ENCODE measurements at regions not wholly inside any gene's neighbourhood (a gene's known extent, or its start where the extent isn't known, plus 50 kb on each side); places are given as distances from the start of the nearest gene placed in this dataset.

DNA sequence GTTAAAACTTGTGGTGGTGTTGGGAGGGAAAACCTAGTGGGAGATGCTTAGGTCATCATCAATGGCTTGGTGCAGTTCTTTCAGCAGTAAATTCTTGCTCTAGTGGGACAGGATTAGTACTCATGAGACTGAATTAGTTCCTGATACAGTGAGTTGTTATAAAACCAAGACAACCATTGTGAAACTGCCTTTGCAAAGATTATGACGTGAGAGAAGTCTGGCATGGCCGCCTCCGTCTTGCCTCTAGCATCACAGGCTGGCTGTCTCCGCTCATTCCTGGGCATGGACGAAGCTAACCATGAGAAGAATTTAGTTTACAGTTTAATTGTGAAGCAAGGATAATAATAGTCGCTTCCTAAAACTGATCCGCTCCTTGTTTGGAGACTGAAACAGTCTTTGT, 186.4 kb downstream of the KIF20B start:
- DNase-seq = no peak

DNA sequence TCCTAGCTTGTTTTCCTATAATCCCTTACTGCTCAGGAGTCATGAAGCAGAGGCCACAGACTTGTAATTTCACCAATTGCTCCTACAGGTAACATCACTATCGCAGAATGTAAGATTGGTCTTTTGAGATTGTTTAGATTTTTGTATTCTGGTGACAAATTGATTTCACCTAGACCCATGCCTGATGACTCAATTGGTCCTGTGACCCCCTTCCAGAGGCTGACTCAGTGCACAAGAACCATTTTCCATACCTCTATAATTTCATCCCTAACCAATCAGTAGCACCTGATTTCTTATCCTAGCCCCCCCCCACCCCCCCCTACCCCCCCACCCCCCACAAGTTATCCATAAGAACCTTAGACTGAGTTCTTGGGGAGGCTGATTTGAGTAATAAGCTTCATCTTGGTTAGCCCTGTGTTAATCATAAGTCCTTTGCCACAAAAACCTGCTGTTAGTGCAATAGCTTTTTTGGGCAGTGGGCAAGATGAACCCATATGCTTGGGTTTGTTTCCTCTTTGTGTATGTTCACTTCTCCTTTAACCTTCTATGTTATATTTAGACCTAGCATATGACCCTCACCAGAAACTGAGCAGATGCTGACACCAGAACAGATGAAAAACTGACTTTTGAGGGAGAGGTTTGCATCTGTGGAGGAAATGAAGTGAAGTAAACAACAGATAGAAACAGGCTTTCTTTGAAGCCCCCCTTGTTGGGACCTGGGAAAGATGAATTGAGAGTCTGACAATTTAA, 187.1 kb downstream of the KIF20B start:
- DNase-seq = no peak

DNA sequence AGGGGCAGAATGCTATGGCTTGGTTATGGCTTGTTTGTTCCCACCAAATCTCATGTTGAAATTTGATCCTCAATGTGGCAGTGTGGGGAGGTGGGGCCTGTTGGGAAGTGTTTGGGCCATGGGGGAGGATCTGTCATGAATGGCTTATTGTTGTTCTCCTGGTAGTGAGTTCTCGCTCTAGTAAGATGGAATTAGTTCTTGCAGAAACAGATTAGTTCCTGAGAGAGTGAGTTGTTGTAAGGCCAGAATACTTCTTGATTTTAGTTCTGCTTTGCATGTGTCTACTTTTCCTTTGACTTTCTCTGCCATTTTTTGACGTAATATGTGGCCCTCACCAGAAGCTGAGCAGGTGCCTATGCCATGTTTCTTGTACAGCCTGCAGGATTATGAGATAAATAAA, 188.2 kb downstream of the KIF20B start:
- no peak for DNase-seq

DNA sequence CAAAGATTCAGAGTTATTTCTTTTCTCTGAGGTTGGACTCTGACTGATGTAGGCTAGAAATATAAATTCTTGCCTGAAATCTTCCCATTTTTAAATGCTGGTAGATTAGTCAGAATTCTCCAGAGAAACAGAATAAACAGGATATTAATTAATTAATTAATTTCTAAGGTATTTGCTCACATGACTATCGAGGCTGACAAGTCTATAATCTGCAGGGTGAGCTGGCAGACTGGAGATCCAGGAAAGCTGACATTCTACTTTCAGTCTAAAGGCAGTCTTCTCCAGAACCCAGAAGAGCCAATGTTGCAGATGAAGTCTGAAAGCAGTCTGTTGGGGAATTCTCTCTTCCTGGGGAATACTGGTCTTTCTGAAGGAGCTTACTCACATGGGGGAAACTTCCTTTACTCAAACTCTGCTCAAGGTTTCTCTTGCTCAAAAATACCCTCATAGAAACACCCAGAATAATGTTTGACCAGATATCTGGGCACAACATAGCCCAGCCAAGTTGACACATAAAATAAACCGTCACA, 189.7 kb downstream of the KIF20B start:
- DNase-seq = no peak

DNA sequence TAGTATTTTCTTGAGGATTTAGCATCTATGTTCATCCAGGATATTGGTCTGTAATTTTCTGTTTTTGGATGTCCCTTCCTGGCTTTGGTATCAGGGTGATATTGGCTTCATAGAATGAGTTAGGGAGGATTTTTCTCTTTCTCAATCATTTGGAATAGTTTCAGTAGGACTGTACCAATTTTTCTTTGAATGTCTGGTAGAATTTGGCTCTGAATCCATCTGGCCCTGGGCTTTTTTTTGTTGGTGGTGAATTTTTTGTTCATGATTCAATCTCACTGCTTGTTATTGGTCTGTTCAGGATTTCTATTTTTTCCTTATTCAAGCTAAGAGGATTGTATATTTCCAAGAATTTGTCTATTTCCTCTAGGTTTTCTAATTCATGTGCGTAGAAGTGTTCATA, 192.7 kb downstream of the KIF20B start:
- no peak for DNase-seq

DNA sequence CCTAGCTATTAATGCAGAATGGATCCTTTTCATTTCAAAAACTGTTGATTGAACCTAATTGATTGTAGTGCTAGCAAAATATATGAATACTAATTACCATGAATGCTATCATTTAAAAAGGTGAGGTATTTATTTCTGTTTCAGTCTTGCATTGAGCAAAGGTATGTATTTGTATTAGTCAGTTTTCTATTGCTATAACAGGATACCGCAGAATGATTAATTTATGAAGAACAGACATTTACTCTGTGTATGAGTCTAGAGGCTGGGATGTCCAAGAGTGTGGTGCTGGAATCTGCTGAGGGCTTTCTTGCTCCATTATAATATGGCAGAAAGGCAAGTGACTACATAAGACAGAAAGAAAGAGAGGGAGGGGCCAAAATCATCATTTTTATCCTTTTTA, 199.2 kb downstream of the KIF20B start:
- no peak for DNase-seq

DNA sequence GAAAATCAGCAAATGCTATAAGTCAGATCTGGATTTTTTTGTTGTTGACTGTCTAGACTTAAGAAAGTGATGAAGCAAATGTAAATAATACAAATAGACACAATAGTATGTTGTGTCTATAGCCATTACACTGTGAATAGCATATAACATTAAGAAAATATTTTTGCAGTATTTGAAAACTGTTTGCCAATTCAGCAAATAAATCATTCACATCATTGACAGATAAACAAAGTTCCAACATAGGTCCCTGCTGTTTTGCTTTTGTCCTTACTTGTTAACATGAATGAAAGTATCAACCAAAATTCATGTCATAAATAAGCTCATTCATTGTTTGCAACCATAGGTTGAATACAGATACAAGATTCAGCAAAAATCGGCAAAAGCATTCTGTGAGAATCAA, 200.5 kb downstream of the KIF20B start:
- DNase-seq = no peak

DNA sequence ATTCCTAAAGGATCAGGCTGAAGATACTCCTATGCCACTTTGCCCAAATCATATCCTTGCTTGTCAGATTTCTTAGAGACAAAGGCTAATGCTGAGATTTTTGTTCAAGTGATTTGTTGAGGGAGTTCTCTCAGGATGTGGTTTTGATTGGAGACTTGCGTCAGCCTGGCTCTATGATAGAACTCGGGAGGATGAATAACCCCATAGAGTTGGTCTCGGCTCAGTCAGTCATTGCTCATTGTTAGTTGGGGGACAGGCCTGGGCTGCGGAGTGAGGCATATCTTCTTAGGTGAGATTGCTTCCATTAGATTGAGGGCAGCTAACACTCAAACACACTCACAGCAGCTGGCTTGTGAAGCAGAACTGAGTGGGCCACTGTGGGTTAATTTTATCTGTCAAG, 203.4 kb downstream of the KIF20B start:
- DNase-seq = no peak

DNA sequence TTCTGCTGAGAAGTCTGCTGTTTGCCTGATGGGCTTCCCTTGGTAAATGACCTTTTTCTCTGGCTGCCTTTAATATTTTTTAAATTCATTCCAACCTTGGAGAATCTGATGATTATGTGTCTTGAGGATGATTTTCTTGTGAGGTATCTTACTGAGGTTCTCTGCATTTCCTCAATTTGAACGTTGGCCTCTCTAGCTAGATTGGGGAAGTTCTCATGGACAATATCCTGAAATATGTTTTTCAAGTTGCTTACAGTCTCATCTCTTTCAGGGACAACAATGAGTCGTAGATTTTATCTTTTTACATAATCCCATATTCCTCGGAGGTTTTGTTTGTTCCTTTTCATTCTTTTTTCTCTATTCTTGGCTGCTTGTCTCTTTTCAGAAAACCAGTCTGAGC, 208.4 kb downstream of the KIF20B start:
- DNase-seq = no peak

DNA sequence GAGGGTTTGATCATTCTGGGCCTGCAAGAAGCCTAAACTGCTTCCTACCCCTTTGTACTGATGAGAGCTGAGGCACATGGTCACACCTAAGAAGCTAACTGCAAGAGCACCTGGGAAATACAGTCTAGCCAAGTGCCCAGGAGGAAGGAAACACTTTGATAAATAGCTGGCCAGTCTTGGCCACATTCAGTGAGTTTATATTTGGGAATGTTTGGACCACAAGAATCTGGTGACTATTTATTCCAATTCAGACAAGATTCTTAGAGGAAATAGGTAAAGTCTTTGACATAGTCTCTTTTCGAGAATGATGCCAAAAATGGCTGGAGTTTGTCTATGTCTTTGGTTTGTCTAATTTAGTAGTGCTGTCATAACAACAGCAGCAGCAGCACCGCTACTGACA, 213.6 kb downstream of the KIF20B start:
- no peak for DNase-seq

DNA sequence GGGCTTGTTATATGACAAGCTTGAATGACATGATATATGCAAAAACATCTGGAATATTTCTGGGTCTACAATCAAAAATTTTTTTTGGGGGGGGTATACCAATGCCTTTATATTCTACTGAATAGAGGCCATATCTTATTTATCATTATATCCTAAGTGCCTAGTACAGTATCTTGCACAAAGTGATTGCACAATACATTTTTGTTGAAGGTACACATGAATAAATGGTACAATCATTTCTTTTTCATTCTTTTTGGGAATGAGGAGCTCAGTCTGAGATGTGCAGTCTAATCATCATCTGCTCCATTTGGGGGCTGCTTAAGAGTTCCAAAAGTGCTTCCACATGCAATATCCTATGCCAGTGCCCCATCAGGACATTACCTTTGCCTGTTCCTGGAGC, 214.6 kb downstream of the KIF20B start:
- no peak for DNase-seq

DNA sequence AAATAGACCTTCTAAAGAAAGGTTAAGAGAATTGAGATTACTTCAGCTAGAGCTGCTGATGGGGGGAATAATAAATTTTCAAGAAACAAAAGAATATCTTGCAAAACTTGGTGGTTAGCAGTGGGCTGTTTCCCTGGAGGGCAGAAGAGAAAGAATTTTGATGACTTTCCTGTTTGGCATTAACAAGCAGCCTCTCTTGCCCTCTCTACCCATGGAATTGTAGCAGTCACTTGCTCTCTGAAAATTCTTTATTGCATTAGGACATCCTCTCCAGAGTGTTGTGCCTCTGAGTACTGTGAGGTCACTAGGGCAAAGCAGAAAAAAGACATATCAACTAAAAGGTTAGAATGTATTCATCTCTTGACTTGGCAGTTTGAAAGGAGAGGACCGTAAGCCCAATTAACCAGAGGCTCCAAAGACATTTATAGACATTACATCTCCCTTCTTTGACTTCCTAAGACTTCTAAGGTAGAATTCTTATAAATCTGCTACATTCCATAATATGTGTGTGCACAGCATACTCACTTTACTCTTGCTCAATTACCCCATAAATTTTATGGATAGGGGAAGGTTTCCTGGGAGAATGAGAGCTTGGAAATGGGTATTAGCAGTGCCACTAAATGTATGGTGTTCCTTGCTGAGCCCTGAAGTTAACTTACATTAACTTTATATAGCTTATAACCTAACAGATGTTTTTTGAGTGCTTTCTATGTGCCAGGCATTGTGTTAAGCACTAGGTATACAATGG, 215.3 kb downstream of the KIF20B start:
- no peak for DNase-seq

DNA sequence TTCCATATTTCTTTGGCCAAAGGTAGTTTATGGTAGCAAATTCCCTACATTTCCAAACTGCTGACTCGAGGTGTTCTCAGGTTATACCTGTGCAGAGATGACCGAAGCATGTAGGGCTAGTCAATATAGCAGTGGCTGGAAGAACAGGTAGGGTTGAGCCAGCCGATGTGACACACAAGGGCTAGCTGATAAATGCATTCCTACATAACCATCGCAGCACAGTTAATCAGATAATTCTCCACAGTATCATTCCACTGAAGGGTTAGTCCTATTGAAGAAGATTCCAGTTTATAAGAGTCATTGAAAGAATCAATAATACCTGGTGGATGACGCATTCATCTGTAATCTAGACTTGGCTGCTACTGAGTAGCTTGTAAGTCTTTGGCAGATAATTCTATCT, 220.0 kb downstream of the KIF20B start:
- DNase-seq = no peak

DNA sequence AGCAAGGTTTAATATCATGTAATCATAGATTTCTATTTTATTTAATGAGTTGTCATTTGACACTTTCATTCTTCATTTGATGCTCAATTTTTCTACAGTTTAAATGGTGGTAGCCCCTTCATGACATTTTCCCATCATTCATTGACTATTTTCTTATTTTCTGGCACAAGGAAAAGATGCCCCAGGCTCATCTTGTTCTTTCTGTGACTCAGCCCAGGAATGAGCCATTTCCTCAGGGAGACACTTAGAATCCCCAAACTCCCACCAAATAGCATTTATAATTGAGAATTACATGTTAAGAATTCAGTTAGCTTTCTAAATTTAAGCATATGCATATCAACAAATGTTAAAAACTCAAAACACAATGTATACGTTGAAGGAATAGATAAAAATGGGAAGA, 222.3 kb downstream of the KIF20B start:
- DNase-seq = no peak

DNA sequence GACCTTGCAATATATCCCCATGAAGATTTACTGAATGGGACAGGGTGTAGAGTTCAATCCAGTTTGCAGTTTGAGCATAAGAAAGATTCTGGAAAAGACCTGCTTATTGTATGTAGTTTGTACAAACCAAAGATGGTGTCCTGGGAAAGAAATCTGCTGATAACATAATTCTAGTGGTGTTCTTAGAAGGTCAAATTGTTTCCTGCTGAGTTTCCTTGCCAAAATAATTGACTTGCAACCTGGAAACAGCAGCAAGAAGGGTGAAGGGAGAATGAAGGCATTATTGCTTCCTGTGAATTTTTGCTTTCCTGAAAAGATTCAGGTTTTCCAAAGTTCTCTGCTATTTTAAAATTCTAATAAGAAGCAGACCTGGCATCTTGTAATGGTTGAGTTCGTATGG, 222.9 kb downstream of the KIF20B start:
- DNase-seq = no peak

DNA sequence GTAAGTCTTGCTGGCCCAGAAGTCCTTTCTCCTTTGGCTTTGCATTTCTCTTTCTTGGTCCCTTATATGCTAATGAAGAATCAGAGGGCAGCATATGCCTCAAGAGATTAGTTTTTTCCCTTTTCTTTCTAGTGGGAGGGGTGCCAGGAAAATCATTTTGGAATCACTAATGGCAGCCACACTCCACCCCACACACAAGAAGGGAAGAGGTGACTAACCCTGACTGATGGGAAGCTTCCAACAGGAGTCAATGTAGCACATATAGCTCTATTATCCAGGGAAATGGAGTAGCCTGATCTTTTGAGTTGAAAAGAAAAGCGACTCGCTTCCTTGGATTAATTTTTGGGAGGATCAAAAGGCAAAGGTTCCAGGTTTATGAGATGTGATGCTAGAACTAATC, 225.3 kb downstream of the KIF20B start:
- DNase-seq = no peak

DNA sequence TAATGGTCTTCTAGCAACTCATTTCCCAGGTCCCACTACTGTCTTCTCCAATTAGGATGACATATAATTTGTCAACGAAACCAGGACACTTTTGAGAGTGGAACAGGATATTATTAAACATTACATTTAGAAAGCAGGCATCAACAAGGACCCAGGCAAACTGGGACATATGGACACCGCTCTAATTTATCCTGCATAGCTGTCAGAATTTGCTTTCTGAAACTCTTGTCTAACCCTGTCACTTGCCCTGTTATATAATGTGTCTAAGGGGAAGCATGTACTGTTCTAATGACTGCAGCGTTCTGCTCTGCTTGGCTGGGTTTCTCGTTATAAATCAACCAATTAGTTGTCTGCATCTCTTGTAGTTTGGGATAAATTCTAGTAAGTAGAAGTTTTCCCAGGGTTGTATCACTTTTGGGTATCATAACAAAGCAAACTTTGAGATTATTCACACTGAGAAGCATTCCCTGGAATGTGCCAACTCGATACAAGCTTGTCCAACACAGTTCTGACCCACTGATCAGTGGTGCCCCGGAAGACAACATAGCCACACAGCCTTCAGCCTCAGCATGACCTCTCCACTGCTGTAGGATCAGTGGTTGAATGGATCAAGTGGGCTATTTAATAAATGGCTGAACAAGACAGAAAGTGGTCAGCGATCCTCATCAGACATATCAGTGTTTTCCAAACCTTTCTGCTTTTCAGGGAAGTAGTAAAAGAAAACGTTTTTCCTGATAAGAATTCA, 228.1 kb downstream of the KIF20B start:
- no peak for DNase-seq

DNA sequence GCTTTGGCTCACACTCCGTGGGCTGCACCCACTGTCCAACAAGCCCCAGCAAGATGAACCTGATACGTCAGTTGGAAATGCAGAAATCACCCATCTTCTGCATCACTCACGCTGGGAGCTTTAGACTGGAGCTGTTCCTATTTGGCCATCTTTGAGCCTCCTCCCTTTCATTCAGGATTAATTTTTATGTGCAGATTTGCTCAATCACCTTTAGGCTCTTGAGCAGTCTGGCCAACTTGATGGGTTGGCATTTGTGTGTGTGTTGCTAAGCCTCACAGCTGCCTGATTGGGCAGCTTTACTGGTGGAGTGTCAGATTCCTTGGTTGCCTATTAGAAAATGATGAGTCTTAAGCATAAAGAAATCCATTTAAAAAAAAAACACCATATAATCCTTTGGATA, 236.1 kb downstream of the KIF20B start:
- no peak for DNase-seq

DNA sequence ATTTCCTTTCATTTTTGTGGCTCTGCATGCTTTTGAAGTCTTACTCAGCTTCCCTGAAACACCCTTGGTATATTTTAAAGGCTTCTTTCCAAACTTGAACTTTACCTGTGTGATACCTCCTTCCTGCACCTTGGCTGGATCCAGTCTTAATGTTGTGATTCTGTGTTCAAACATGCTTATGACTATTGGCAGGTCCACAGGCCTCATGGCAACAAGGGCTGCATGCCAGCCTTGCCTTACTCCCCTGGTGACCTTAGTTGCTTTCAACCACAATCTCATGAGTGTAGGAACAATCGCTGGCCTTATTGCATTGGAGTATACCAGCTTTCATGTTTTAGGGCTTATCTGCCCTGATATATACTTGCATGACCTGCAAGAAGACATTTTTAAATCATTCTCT, 238.7 kb downstream of the KIF20B start:
- DNase-seq = no peak

DNA sequence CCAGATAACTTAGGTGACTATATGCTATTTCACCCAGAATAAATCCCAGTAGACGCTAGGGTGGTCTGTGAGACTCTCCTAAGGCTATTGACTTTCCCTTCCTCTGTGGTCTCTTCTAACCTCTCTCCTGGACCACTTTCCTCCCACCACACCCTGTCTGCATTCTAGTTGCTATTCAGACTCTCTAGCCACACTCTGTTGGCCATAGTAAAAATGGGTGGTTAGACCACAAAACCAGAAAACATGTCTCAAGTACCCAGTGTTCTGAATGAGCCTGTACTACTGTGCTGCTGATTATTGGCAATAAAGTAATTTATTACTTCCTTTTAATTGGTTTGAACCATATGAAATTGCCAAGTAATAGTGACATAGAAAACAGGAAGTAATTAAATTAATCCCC, 240.8 kb downstream of the KIF20B start:
- DNase-seq = no peak

DNA sequence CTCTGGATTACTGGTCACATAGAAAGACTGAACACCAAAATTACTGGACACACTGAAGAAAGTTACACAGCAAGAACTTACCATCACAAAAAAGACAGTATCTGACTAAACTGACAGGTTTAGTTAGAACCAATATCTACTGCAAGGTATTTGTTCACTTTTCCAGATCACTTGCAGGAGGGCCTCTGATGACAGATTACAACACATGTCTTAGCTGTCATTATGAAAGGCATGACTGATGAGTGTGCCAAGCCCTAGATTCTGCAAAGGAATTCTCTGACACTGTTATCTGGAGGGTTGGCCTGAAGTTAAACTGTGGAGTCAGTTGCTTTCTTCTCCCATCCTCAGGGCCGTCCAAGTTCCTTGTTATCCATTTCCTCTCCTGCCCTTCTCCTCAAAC, 242.7 kb downstream of the KIF20B start:
- DNase-seq = no peak

DNA sequence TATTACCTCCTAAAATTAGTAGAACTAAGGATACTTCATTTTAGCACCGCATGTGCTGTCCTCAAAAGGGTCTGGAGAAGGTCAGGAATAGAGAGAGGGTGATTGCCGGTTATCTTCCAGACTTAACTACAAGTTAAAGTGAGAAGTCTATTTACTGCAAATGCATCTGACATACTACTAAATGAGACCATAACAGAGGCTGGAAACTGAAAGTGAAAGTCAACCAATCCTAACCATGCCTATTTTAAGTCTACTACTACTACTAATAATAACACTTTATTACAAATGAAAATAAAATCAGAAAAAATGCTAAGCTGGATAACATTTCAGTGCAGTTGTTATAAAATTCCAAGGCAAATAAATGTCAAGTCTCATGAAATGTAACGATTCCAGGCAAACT, 244.7 kb downstream of the KIF20B start:
- no peak for DNase-seq

DNA sequence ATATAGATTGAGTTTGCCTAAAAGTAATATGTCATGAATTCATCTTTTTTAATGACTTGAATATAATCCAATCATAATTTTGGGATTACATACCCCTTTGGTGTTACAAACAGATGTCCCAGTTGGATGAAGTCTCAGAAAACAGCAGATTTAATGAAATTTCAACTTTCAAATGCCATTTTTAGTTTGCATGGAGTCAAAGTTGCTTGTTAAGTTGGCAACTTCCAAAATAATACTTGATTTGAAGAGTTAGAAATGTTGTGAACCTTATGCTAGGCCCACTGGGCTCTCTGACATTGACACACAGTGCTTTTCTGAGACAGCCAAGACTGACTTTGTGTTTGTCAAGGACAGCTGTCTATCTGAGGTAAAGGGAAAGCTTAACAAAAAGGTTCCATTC, 248.1 kb downstream of the KIF20B start:
- DNase-seq = no peak

DNA sequence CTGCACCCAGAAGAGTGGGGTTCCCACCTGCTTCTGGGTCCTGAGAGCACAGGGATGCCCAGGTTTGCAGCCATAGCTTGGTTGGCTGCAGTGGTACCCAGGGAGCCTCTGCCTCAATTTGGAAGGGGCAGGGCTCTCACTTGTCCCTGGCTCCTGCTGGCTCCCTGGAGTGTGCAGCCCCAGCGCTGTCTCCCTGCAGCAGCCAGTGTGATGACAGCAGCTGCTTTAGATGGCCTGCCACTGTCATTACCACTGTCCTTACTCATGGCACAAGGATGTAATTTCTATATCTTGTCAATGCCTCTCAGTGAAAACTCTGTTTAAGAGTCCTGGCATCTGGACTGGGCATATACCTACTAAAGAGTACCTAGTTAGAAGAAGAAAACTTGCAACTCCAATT, 250.9 kb downstream of the KIF20B start:
- DNase-seq = no peak

Measured in NCI-H2029 (cell line).